SK-N-SH (cell line): ENCODE measurements at regions not wholly inside any gene's neighbourhood (a gene's known extent, or its start where the extent isn't known, plus 50 kb on each side); places are given as distances from the start of the nearest gene placed in this dataset.

ENCODE experiments used
- CTCF ChIA-PET: fragments of 300-600, 350-600 bp; formaldehyde crosslinking; extraction: SDS; loops from one replicate; lab custom pipeline; 2021; lab: Yijun Ruan, JAX
- POLR2A ChIA-PET: fragments of 350-600 bp; sonication (Branson Sonifier 250); formaldehyde crosslinking; extraction: SDS; loops from one replicate; lab custom pipeline; 2020; ENCODE audit warnings: antibody characterized with exemption, inconsistent platforms; lab: Yijun Ruan, JAX
- DNase-seq: peaks from one replicate; pipeline ENCODE4 v3.0.0; 2012
- H2AFZ ChIP-seq: fragments of 200-600 bp; sonication (generic); 2 replicates; pipeline ENCODE4 v1.8.1; 2016; ENCODE audit warnings: antibody characterized with exemption, mild to moderate bottlenecking, low read depth
- H3F3A ChIP-seq: fragments of 200-600 bp; sonication (generic); replicated peaks from 2 replicates; pipeline ENCODE3; 2016; ENCODE audit warnings: antibody characterized with exemption, mild to moderate bottlenecking; ENCODE audit not compliant: insufficient read depth
- H3K27ac ChIP-seq, 2 experiments: fragments of 200-500 bp in 1 of 2; fragments of 200-600 bp in 1 of 2; sonication (Bioruptor generic) in 1 of 2; sonication (generic), shearing (Covaris generic) in 1 of 2; 2 replicates each; pipeline versions ENCODE4 v1.5.1 to v1.6.1; 2014 to 2016; ENCODE audit warnings: low read depth in 2 of 2, inconsistent platforms in 1 of 2, low read length in 1 of 2, mild to moderate bottlenecking in 1 of 2, mixed read lengths in 1 of 2
- H3K27me3 ChIP-seq: fragments of 200-600 bp; sonication (generic), shearing (Covaris generic); 2 replicates; pipeline ENCODE4 v1.6.1; 2016; ENCODE audit warnings: mixed run types; ENCODE audit not compliant: insufficient read depth
- H3K36me3 ChIP-seq, 2 experiments: fragments of 200-500 bp in 1 of 2; fragments of 200-600 bp in 1 of 2; sonication (Bioruptor generic) in 1 of 2; sonication (generic) in 1 of 2; replicated peaks in 1 of 2; 2 replicates each; pipeline versions ENCODE3 to v1.5.1; 2014 to 2016; ENCODE audit warnings: low read length in 1 of 2, mild to moderate bottlenecking in 1 of 2; ENCODE audit not compliant: insufficient read depth in 2 of 2, control insufficient read depth in 1 of 2
- H3K4me1 ChIP-seq, 2 experiments: fragments of 200-500 bp in 1 of 2; fragments of 200-600 bp in 1 of 2; sonication (Bioruptor generic) in 1 of 2; sonication (generic), shearing (Covaris generic) in 1 of 2; 2 replicates each; pipeline versions ENCODE4 v1.5.1 to v1.6.1; 2014 to 2016; ENCODE audit warnings: low read depth in 1 of 2, low read length in 1 of 2, mixed run types in 1 of 2; ENCODE audit not compliant: insufficient read depth in 2 of 2, control insufficient read depth in 1 of 2
- H3K4me2 ChIP-seq: fragments of 200-600 bp; sonication (generic), shearing (Covaris generic); 2 replicates; pipeline ENCODE4 v1.6.1; 2017; ENCODE audit warnings: mixed run types
- H3K4me3 ChIP-seq, 2 experiments: fragments of 200-500 bp in 1 of 2; fragments of 200-600 bp in 1 of 2; sonication (Bioruptor generic) in 1 of 2; sonication (generic), shearing (Covaris generic) in 1 of 2; 2 replicates each; pipeline versions ENCODE4 v1.5.1 to v1.8.1; 2014 to 2016; ENCODE audit warnings: low read depth in 2 of 2, inconsistent platforms in 1 of 2, low read length in 1 of 2, mild to moderate bottlenecking in 1 of 2, mixed read lengths in 1 of 2, moderate library complexity in 1 of 2
- H3K79me2 ChIP-seq: fragments of 200-600 bp; sonication (generic); 2 replicates; pipeline ENCODE4 v1.8.1; 2017; ENCODE audit warnings: mild to moderate bottlenecking; ENCODE audit not compliant: insufficient read depth
- H3K9ac ChIP-seq: fragments of 200-600 bp; sonication (generic); 2 replicates; pipeline ENCODE4 v1.6.1; 2017; ENCODE audit warnings: mixed run types
- H3K9me2 ChIP-seq: fragments of 200-600 bp; sonication (generic); 2 replicates; pipeline ENCODE4 v1.6.1; 2017; ENCODE audit warnings: mixed run types
- H3K9me3 ChIP-seq: fragments of 200-600 bp; sonication (generic); 2 replicates; pipeline ENCODE4 v1.6.1; 2017; ENCODE audit warnings: mixed run types, mild to moderate bottlenecking, moderate library complexity
- H4K20me1 ChIP-seq: fragments of 200-600 bp; sonication (generic); 2 replicates; pipeline ENCODE4 v1.6.1; 2017; ENCODE audit warnings: mild to moderate bottlenecking, mixed run types; ENCODE audit not compliant: insufficient read depth
- CTCF ChIP-seq: fragments of 200-600 bp; sonication (generic); IDR thresholded peaks from 2 replicates; pipeline ENCODE4 v1.6.1; 2017; ENCODE audit warnings: antibody characterized with exemption, mild to moderate bottlenecking, moderate library complexity
- ELF1 ChIP-seq: IDR thresholded peaks from 2 replicates; pipeline ENCODE4 v1.4.0; 2012
- EP300 ChIP-seq, 2 experiments: IDR thresholded peaks; 2 replicates each; pipeline versions ENCODE4 v1.4.0 to v1.6.1; 2012; ENCODE audit warnings: borderline replicate concordance in 1 of 2, low read depth in 1 of 2, low read length in 1 of 2
- EZH2phosphoT487 ChIP-seq: fragments of 200-600 bp; sonication (generic); IDR thresholded peaks from 2 replicates; pipeline ENCODE4 v1.6.1; 2017; ENCODE audit warnings: low read depth, mixed run types, mild to moderate bottlenecking, antibody characterized with exemption, moderate library complexity, borderline replicate concordance
- FOSL2 ChIP-seq: IDR thresholded peaks from 2 replicates; pipeline ENCODE4 v1.4.0; 2012; ENCODE audit warnings: low read depth, mild to moderate bottlenecking, moderate library complexity, borderline replicate concordance
- FOXJ3 ChIP-seq: sonication (generic); formaldehyde crosslinking; IDR thresholded peaks from 2 replicates; pipeline ENCODE4 v1.5.1; 2020; ENCODE audit warnings: mild to moderate bottlenecking, missing genetic modification reagents
- MAX ChIP-seq: IDR thresholded peaks from 2 replicates; pipeline ENCODE4 v1.4.0; 2012; ENCODE audit warnings: low read depth
- MEF2A ChIP-seq: IDR thresholded peaks from 2 replicates; pipeline ENCODE4 v1.4.0; 2012; ENCODE audit warnings: low read depth, borderline replicate concordance
- MXI1 ChIP-seq: IDR thresholded peaks from 2 replicates; pipeline ENCODE4 v1.6.1; 2012; ENCODE audit warnings: mild to moderate bottlenecking, low read depth, low read length, improper control_type of control experiment
- NRF1 ChIP-seq: IDR thresholded peaks from 2 replicates; pipeline ENCODE4 v1.6.1; 2012; ENCODE audit warnings: low read depth, mild to moderate bottlenecking, low read length
- RAD21 ChIP-seq: IDR thresholded peaks from 2 replicates; pipeline ENCODE4 v1.6.1; 2012; ENCODE audit warnings: mild to moderate bottlenecking, low read length
- RCOR1 ChIP-seq: fragments of 150-350 bp; IDR thresholded peaks from 2 replicates; pipeline ENCODE4 v1.6.1; 2017; ENCODE audit warnings: antibody characterized with exemption, low read length
- SIN3A ChIP-seq: IDR thresholded peaks from 2 replicates; pipeline ENCODE4 v1.6.1; 2012; ENCODE audit warnings: low read depth, mild to moderate bottlenecking, low read length, moderate library complexity, borderline replicate concordance
- SMC3 ChIP-seq: IDR thresholded peaks from 2 replicates; pipeline ENCODE4 v1.6.1; 2012; ENCODE audit warnings: low read depth, low read length, improper control_type of control experiment
- TAF1 ChIP-seq: IDR thresholded peaks from 2 replicates; pipeline ENCODE4 v1.6.1; 2012; ENCODE audit warnings: low read depth, mild to moderate bottlenecking, low read length, moderate library complexity, borderline replicate concordance
- TCF12 ChIP-seq: IDR thresholded peaks from 2 replicates; pipeline ENCODE4 v1.4.0; 2012
- TEAD4 ChIP-seq: IDR thresholded peaks from 2 replicates; pipeline ENCODE4 v1.4.0; 2012; ENCODE audit warnings: mild to moderate bottlenecking, borderline replicate concordance; ENCODE audit not compliant: insufficient read depth
- YY1 ChIP-seq: IDR thresholded peaks from 2 replicates; pipeline ENCODE4 v1.4.0; 2012; ENCODE audit warnings: low read depth, mild to moderate bottlenecking
- WGBS: methylation state at CpG from one replicate; pipeline ENCODE4 v1.1.6; 2017; ENCODE audit warnings: low lambda C conversion rate; 5-methylcytosine and 5-hydroxymethylcytosine counted together
- TF ChIP-seq, protein P1 (sequence below): IDR thresholded peaks from 2 replicates; pipeline ENCODE4 v1.4.0; 2012; ENCODE audit warnings: low read depth, borderline replicate concordance
- TF ChIP-seq, protein P2 (sequence below): IDR thresholded peaks from 2 replicates; pipeline ENCODE4; 2012
- TF ChIP-seq, protein P3 (sequence below): IDR thresholded peaks from 2 replicates; pipeline ENCODE4 v1.4.0; 2012; ENCODE audit warnings: low read depth, borderline replicate concordance

GRCh38 chr2:48254839-48255238, 59.6 kb upstream of the FOXN2 start:
- Histone ChIP-seq H3K4me2 (no peak overlapping the region), H3K9ac (no peak overlapping the region), H3K9me2 (no peaks in the 10 kb centered on the region), H3K79me2 (no peaks in the 10 kb centered on the region), H2AFZ (no peak overlapping the region), H3K9me3 (no peaks in the 10 kb centered on the region), H3K27ac (no peak overlapping the region), H4K20me1 (no peaks in the 10 kb centered on the region), H3K4me1 (peaks cover 0 to 4% of the 10 kb centered on the region in 2 experiments; a peak in 2 of 4 replicates), H3K4me3 (no peak overlapping the region), H3K36me3 (no peaks in the 10 kb centered on the region), H3K27me3 (no peaks in the 10 kb centered on the region), H3F3A (no peaks in the 10 kb centered on the region)
- ChIA-PET CTCF (interaction anchor here (1.5 kb wide), 1 partner anchor 19 kb away, joined by 3 read pairs; no protein-coding TSS in a partner anchor), POLR2A (no interaction called here)
- TF ChIP-seq SIN3A (no peak), TCF12 (no peak), FOXJ3 (CRISPR knock-in tag) (no peak), EZH2phosphoT487 (no peak), CTCF (no peak), TEAD4 (no peak), ELF1 (no peak), RCOR1 (no peak), YY1 (no peak), NRF1 (no peak), EP300 (IDR thresholded peaks at IDR 0.05; ENCODE audit: borderline replicate concordance in 1 of 2, low read depth in 1 of 2, low read length in 1 of 2) (no peak), SMC3 (no peak), MEF2A (no peak), RAD21 (no peak)
- TF ChIP-seq, protein P1, sequence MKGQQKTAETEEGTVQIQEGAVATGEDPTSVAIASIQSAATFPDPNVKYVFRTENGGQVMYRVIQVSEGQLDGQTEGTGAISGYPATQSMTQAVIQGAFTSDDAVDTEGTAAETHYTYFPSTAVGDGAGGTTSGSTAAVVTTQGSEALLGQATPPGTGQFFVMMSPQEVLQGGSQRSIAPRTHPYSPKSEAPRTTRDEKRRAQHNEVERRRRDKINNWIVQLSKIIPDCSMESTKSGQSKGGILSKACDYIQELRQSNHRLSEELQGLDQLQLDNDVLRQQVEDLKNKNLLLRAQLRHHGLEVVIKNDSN: no peak
- TF ChIP-seq, protein P2, sequence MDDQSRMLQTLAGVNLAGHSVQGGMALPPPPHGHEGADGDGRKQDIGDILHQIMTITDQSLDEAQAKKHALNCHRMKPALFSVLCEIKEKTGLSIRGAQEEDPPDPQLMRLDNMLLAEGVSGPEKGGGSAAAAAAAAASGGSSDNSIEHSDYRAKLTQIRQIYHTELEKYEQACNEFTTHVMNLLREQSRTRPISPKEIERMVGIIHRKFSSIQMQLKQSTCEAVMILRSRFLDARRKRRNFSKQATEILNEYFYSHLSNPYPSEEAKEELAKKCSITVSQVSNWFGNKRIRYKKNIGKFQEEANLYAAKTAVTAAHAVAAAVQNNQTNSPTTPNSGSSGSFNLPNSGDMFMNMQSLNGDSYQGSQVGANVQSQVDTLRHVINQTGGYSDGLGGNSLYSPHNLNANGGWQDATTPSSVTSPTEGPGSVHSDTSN: no peak
- 36% methylated on average over 1 of the region's 1 CpG for WGBS
- DNase-seq: no peak

DNA sequence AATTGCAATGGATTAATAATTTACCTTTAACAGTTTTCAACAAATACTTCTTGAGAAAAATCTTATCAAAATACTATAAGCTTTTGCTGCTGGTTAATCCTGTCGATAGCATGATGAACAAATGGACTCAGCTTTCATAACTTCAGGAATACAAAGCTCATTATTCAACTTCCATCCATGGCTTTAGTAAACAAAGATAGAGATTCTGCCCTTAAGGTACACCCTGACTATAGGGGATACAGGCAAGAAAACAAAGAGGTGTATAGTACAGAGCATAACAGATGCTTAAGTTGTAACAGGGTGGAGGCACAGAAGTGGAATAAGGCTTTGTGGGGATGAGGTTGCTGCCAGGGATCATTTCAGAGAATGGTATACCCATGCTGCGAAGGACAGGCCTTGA, 57.0 kb upstream of the FOXN2 start:
- H3K79me2 ChIP-seq: no peaks in the 10 kb centered on the region
- no peaks in the 10 kb centered on the region for H3K4me1 ChIP-seq
- CTCF ChIA-PET: interaction anchor here (1.7 kb wide), 1 partner anchor 13 kb away, joined by 5 read pairs; no protein-coding TSS in a partner anchor
- no peaks in the 10 kb centered on the region for H3K27me3 ChIP-seq
- H3F3A ChIP-seq: no peaks in the 10 kb centered on the region
- H3K4me3 ChIP-seq: no peak overlapping the region
- H3K4me2 ChIP-seq: no peak overlapping the region
- WGBS: 54% methylated on average over 2 of the region's 2 CpGs
- H3K9me3 ChIP-seq: no peaks in the 10 kb centered on the region
- no peak for DNase-seq
- H3K27ac ChIP-seq: no peak overlapping the region
- H3K36me3 ChIP-seq: no peaks in the 10 kb centered on the region
- H2AFZ ChIP-seq: no peak overlapping the region
- no peaks in the 10 kb centered on the region for H4K20me1 ChIP-seq
- H3K9me2 ChIP-seq: no peaks in the 10 kb centered on the region
- POLR2A ChIA-PET: no interaction called here
- no peak overlapping the region for H3K9ac ChIP-seq
- TF ChIP-seq TCF12: no peak
- TF ChIP-seq, protein P3, sequence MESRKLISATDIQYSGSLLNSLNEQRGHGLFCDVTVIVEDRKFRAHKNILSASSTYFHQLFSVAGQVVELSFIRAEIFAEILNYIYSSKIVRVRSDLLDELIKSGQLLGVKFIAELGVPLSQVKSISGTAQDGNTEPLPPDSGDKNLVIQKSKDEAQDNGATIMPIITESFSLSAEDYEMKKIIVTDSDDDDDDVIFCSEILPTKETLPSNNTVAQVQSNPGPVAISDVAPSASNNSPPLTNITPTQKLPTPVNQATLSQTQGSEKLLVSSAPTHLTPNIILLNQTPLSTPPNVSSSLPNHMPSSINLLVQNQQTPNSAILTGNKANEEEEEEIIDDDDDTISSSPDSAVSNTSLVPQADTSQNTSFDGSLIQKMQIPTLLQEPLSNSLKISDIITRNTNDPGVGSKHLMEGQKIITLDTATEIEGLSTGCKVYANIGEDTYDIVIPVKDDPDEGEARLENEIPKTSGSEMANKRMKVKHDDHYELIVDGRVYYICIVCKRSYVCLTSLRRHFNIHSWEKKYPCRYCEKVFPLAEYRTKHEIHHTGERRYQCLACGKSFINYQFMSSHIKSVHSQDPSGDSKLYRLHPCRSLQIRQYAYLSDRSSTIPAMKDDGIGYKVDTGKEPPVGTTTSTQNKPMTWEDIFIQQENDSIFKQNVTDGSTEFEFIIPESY: no peak
- TF ChIP-seq RAD21: no peak
- TF ChIP-seq MXI1: no peak
- TF ChIP-seq CTCF: no peak
- no peak for TF ChIP-seq FOSL2
- no peak for TF ChIP-seq TAF1
- TF ChIP-seq MAX: no peak
- TF ChIP-seq SMC3: no peak
- TF ChIP-seq YY1: no peak
